Body of pancreas (tissue), 4 donors: ENCODE measurements at regions not wholly inside any gene's neighbourhood (a gene's known extent, or its start where the extent isn't known, plus 50 kb on each side); places are given as distances from the start of the nearest gene placed in this dataset.
"Not testable (repeated sequence)": the region's sequence is repeated elsewhere in the genome, so short reads cannot be mapped to it uniquely, and the experiment has no call there.

Experiments used
- POLR2A ChIP-seq, 3 donors: fragments of 450-650 bp; IDR thresholded peaks; one replicate each; pipeline ENCODE4 v1.6.1; 2016; ENCODE audit warnings: antibody characterized with exemption in 3 of 3, mild to moderate bottlenecking in 2 of 3
- TF ChIP-seq, protein P1 (sequence below), 7 experiments: fragments of 450-650 bp in 4 of 7; fragments of 200-600 bp in 3 of 7; sonication (generic) in 3 of 7; IDR thresholded peaks; one replicate each; pipeline ENCODE4 v1.5.1; 2016 to 2019; ENCODE audit warnings: antibody characterized with exemption in 7 of 7

DNA sequence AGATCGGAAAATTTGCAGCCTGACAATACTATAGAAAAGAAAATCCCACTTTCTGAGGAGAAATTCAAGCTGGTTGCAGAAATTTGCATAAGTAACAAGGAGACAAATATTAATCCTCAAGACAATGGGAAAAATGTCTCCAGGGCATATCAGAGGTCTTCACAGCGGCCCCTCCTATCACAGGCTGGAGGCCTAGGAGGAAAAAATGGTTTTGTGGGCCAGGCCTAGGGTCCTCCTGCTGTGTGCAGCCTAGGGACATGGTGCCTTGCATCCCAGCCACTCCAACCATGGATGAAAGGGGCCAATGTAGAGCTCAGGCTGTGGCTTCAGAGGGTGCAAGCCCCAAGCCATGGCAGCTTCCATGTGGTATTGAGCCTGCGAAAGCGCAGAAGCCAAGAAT lies 138.5 kb upstream of the MAN2A1 start:
- not testable (repeated sequence) for TF ChIP-seq POLR2A (IDR thresholded peaks at IDR 0.05)
- TF ChIP-seq, protein P1, sequence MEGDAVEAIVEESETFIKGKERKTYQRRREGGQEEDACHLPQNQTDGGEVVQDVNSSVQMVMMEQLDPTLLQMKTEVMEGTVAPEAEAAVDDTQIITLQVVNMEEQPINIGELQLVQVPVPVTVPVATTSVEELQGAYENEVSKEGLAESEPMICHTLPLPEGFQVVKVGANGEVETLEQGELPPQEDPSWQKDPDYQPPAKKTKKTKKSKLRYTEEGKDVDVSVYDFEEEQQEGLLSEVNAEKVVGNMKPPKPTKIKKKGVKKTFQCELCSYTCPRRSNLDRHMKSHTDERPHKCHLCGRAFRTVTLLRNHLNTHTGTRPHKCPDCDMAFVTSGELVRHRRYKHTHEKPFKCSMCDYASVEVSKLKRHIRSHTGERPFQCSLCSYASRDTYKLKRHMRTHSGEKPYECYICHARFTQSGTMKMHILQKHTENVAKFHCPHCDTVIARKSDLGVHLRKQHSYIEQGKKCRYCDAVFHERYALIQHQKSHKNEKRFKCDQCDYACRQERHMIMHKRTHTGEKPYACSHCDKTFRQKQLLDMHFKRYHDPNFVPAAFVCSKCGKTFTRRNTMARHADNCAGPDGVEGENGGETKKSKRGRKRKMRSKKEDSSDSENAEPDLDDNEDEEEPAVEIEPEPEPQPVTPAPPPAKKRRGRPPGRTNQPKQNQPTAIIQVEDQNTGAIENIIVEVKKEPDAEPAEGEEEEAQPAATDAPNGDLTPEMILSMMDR (IDR thresholded peaks at IDR 0.05), result not testable (repeated sequence)
